Breast epithelium (tissue), 4 donors: ENCODE measurements at regions not wholly inside any gene's neighbourhood (a gene's known extent, or its start where the extent isn't known, plus 50 kb on each side); places are given as distances from the start of the nearest gene placed in this dataset.
"Not testable (repeated sequence)": the region's sequence is repeated elsewhere in the genome, so short reads cannot be mapped to it uniquely, and the experiment has no call there.

Source experiments
- DNase-seq, 2 donors: peaks; one replicate each; pipeline ENCODE4 v3.0.0-alpha.2; 2019; ENCODE audit warnings: low spot score in 2 of 2
- H3K27ac ChIP-seq, 2 donors: fragments of 200-600 bp; sonication (generic) in 1 of 2; one replicate each; pipeline ENCODE4 v1.5.1; 2016 to 2019; ENCODE audit warnings: mild to moderate bottlenecking in 1 of 2
- H3K27me3 ChIP-seq, 2 donors: fragments of 200-600 bp; sonication (generic) in 1 of 2; one replicate each; pipeline versions ENCODE4 v1.5.1 to v1.6.0; 2017 to 2019; ENCODE audit warnings: control low read depth in 1 of 2, mild to moderate bottlenecking in 1 of 2
- H3K36me3 ChIP-seq: fragments of 200-600 bp; one replicate; pipeline ENCODE4 v1.5.1; 2019
- H3K4me1 ChIP-seq, 2 donors: fragments of 200-600 bp; sonication (generic); one replicate each; pipeline ENCODE4 v1.5.1; 2016 to 2019; ENCODE audit warnings: control low read depth in 1 of 2
- H3K4me3 ChIP-seq, 3 donors: fragments of 200-600 bp; sonication (generic); 1 replicate in 2 of 3; 2 replicates in 1 of 3; pipeline ENCODE4 v1.5.1; 2016 to 2019; ENCODE audit warnings: mild to moderate bottlenecking in 3 of 3, moderate library complexity in 2 of 3
- H3K9me3 ChIP-seq, 2 donors: fragments of 200-600 bp; sonication (generic) in 1 of 2; one replicate each; pipeline ENCODE4 v1.5.1; 2016 to 2019; ENCODE audit warnings: control low read depth in 1 of 2
- POLR2A ChIP-seq: fragments of 450-650 bp; IDR thresholded peaks from one replicate; pipeline ENCODE4 v1.6.1; 2016; ENCODE audit warnings: antibody characterized with exemption, mild to moderate bottlenecking, moderate library complexity
- POLR2AphosphoS5 ChIP-seq, 3 donors: sonication (generic); formaldehyde crosslinking; IDR thresholded peaks; one replicate each; pipeline ENCODE4 v1.6.1; 2017; ENCODE audit warnings: antibody characterized with exemption in 3 of 3
- intact Hi-C: fragments of 100-400 bp; cut with DNase I; formaldehyde crosslinking; loops from one replicate; pipeline ENCODE4 v1.15.1; 2023; ENCODE audit warnings: low total_unique reads
- TF ChIP-seq, protein P1 (sequence below), 3 donors: fragments of 450-650 bp; IDR thresholded peaks; one replicate each; pipeline ENCODE4 v1.5.1; 2016 to 2017; ENCODE audit warnings: antibody characterized with exemption in 3 of 3, mild to moderate bottlenecking in 3 of 3, moderate library complexity in 3 of 3

DNA sequence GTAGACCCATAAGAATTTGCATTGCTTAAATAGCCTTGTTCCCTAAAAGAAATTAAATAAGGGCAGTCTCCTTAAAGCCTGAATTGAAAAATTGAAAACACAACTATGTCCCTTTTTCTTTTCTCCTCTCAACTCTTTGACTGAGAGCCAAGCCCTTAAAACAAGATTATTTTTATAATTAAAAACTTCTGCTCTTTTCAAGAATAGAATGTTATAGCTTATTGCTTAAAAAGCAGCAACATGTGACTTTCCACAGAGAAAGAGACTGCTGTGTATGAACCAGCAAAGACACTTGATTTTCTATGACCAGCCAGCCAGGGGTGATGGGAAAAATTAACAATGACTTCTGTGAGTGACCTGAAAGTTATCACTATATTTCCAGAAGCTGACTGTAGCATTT, 295.2 kb upstream of the CELF2 start:
- H3K4me3 ChIP-seq: no peak overlapping the region
- no peaks in the 10 kb centered on the region for H3K4me1 ChIP-seq
- H3K36me3 ChIP-seq: no peaks in the 10 kb centered on the region
- intact Hi-C loops: no loop called here
- DNase-seq: no peak
- no peak overlapping the region for H3K27ac ChIP-seq
- TF ChIP-seq, protein P1, sequence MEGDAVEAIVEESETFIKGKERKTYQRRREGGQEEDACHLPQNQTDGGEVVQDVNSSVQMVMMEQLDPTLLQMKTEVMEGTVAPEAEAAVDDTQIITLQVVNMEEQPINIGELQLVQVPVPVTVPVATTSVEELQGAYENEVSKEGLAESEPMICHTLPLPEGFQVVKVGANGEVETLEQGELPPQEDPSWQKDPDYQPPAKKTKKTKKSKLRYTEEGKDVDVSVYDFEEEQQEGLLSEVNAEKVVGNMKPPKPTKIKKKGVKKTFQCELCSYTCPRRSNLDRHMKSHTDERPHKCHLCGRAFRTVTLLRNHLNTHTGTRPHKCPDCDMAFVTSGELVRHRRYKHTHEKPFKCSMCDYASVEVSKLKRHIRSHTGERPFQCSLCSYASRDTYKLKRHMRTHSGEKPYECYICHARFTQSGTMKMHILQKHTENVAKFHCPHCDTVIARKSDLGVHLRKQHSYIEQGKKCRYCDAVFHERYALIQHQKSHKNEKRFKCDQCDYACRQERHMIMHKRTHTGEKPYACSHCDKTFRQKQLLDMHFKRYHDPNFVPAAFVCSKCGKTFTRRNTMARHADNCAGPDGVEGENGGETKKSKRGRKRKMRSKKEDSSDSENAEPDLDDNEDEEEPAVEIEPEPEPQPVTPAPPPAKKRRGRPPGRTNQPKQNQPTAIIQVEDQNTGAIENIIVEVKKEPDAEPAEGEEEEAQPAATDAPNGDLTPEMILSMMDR (IDR thresholded peaks at IDR 0.05): no peak
- TF ChIP-seq POLR2A: no peak
- TF ChIP-seq POLR2AphosphoS5 (IDR thresholded peaks at IDR 0.05): no peak
- no peaks in the 10 kb centered on the region for H3K9me3 ChIP-seq
- H3K27me3 ChIP-seq: no peaks in the 10 kb centered on the region

- Histone ChIP-seq H3K4me1 (no peaks in the 10 kb centered on the region), H3K9me3 (no peaks in the 10 kb centered on the region), H3K27me3 (no peaks in the 10 kb centered on the region), H3K4me3 (no peak overlapping the region), H3K27ac (no peak overlapping the region), H3K36me3 (no peaks in the 10 kb centered on the region)
- DNase-seq: no peak
- intact Hi-C loops: no loop called here
- TF ChIP-seq POLR2A (no peak), POLR2AphosphoS5 (IDR thresholded peaks at IDR 0.05) (no peak)
- TF ChIP-seq, protein P1 (IDR thresholded peaks at IDR 0.05): no peak
Measured at GRCh38 chr10:10725196-10725595, 292.5 kb upstream of the CELF2 start.

DNA sequence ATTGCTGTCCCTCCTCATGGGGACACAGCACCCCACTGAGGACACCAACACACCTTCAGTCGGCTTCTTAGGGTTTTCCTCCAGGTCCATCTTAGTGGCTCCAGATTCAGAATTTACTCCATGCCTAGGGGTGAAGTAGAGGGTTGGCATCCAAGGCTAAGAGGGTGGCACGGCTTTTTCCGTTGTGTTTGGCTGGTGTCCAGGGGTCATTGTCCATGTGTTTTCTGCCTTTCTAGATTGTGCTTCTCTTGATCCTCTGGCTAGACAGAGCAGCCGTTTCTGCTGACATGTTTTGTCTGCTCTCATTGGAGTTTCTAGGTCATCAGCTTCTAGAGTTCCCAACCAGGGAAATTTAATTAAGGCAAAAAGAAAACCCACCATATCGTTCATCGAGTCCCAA, 291.6 kb upstream of the CELF2 start:
- H3K4me3 ChIP-seq: no peak overlapping the region
- DNase-seq: no peak
- H3K27ac ChIP-seq: no peak overlapping the region
- no peaks in the 10 kb centered on the region for H3K9me3 ChIP-seq
- H3K36me3 ChIP-seq: no peaks in the 10 kb centered on the region
- no peaks in the 10 kb centered on the region for H3K4me1 ChIP-seq
- no peak for TF ChIP-seq POLR2AphosphoS5 (IDR thresholded peaks at IDR 0.05)
- TF ChIP-seq, protein P1 (IDR thresholded peaks at IDR 0.05): no peak
- TF ChIP-seq POLR2A: no peak
- H3K27me3 ChIP-seq: no peaks in the 10 kb centered on the region
- intact Hi-C loops: no loop called here

DNA sequence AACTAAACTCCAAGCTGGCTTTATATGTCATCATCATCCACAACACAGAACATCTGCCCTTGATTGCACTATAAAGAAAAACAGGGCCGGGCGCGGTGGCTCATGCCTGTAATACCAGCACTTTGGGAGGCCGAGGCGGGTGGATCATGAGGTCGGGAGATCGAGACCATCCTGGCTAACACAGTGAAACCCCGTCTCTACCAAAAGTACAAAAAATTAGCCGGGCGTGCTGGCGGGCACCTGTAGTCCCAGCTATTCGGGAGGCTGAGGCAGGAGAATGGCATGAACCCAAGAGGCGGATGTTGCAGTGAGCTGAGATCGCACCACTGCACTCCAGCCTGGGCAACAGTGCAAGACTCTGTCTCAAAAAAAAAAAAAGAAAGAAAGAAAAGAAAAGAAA, 290.3 kb upstream of the CELF2 start:
- H3K27ac ChIP-seq, H3K4me1 ChIP-seq, DNase-seq, H3K27me3 ChIP-seq, H3K4me3 ChIP-seq, H3K9me3 ChIP-seq, H3K36me3 ChIP-seq, intact Hi-C loops: not testable (repeated sequence)

DNA sequence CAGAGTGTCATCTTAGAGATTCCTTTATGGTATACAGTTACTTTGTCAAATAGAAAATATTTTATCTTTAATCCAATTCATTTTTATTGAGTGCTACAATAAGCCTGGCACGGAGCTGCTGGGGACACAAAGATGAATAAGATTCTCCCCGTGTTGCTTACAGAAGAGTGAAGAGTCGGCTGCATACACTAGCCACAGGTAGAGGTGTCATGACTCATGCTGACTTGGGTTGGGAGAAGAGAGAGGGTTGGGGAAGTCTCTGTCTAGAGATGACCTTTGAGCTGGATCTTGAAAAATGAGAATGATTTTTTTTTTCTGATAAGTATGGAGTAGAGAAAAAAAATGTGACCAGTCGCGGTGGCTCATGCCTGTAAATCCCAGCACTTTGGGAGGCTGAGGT, 289.9 kb upstream of the CELF2 start:
- Histone ChIP-seq H3K27ac (no peak overlapping the region), H3K36me3 (no peaks in the 10 kb centered on the region), H3K4me1 (no peaks in the 10 kb centered on the region), H3K27me3 (no peaks in the 10 kb centered on the region), H3K9me3 (no peaks in the 10 kb centered on the region), H3K4me3 (no peak overlapping the region)
- intact Hi-C loops: no loop called here
- no peak for DNase-seq
- TF ChIP-seq POLR2A (no peak), POLR2AphosphoS5 (IDR thresholded peaks at IDR 0.05) (no peak)
- TF ChIP-seq, protein P1 (IDR thresholded peaks at IDR 0.05): no peak

DNA sequence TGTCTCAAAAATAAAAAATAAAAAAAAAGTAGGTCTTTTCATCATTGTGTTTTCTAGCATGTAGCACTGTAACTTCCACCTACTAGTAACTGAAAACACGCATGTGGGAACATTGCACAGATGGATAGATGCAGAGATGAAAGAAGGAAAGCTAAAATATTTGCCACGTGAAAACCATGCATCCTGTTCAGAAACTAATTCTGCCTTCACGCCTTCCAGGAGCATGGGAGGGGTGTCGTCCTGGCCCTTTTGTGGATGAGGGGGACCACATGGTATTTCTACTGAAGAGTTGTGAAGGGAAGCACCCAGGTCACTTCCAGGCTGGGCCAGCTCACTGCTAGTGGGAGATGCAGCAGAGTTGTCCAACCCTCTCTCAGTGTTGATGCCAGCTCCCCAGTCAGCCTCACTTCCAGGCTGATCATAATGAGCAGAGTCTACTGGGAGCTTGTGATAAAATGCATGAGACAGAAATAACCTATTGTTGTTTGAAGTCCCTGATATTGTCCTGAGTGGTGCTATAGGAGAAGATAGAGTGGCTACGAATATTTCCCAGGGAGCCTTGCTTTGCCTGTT, 287.1 kb upstream of the CELF2 start:
- intact Hi-C loops: no loop called here

More for the DNA sequence above, 287.1 kb upstream of the CELF2 start:
- Histone ChIP-seq H3K36me3 (no peaks in the 10 kb centered on the region), H3K27ac (no peak overlapping the region), H3K27me3 (no peaks in the 10 kb centered on the region), H3K9me3 (no peaks in the 10 kb centered on the region), H3K4me1 (no peaks in the 10 kb centered on the region), H3K4me3 (no peak overlapping the region)
- DNase-seq: no peak
- TF ChIP-seq, protein P1 (IDR thresholded peaks at IDR 0.05): no peak
- TF ChIP-seq POLR2A: no peak
- no peak for TF ChIP-seq POLR2AphosphoS5 (IDR thresholded peaks at IDR 0.05)
